ENCODE measurements at regions not wholly inside any gene's neighbourhood (a gene's known extent, or its start where the extent isn't known, plus 50 kb on each side); places are given as distances from the start of the nearest gene placed in this dataset.
"Not testable (repeated sequence)": the region's sequence is repeated elsewhere in the genome, so short reads cannot be mapped to it uniquely, and the experiment has no call there.

DNA sequence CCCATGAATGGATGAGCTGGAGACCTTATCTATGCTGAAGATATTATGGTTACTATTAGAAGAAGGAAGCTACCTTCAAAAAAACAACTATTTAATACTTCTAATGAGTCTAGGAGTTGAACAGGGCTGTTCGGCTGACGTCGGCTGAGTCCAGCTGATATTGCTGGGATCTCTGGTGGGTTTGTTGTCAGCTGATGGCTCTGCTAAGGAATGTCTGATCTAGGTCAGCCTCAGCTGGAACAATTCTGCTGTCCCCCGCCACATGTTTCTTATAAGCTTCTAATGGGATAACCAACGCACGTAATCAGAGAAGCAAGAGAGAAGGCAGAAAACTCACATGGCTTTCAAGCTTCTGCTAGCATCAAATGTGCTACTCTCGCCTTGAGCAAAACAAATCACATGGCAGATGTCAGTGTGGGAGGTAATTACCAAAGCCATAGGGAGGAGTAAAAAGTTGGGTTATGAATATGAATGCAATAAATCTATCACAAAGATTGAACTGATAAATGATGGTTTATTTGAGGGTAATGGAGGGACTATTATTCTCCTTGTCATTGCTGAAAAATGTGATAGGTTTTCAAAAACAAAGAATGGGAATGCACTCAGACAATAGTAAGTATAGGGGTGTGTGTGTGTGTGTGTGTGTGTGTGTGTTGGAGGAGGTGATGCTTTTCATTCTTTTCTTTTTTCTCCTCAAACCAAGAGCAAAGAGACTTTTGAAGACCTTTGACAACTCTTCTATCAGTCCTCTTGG is 71.5 kb downstream of the BTBD3 start:
- Histone ChIP-seq H3K9ac (ENCODE audit: low read length in 5 of 5) (no peak overlapping the region), H3K4me1 (ENCODE audit: control insufficient read depth in 5 of 5, insufficient read depth in 5 of 5, low read length in 5 of 5) (peaks cover 0 to 4% (median 0%) of the 10 kb centered on the region in 5 donors), H3K4me3 (ENCODE audit: low read depth in 1 of 5, low read length in 5 of 5) (no peak overlapping the region), H3K36me3 (ENCODE audit: control insufficient read depth in 5 of 5, insufficient read depth in 5 of 5, low read length in 5 of 5) (no peaks in the 10 kb centered on the region), H3K27me3 (ENCODE audit: control insufficient read depth in 5 of 5, insufficient read depth in 4 of 5, low read length in 5 of 5) (peaks cover 0 to 2% (median 0%) of the 10 kb centered on the region in 5 donors), H3K27ac (ENCODE audit: low read depth, low read length) (no peak overlapping the region), H3K9me3 (ENCODE audit: control insufficient read depth in 5 of 5, low read length in 5 of 5) (no peaks in the 10 kb centered on the region)

DNA sequence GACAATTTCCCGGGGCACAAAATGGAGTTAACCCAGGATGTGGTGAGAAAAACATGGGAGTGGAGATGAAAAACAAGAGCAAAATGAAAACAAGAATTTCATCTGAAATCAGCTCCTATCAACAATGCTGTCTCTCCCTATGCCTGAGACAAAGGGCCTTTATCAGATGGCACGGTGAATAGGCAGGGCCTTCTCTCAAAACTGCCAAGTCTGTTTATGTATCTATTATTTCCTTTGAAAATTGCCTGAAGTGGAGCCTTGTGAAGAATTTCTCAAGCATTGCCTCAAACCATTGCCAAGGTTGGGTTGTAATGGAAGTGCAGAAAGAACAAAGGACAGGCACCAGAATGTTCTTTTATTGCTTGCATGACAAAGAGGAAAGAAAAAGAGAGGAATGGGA is 74.7 kb downstream of the BTBD3 start:
- Histone ChIP-seq H3K9me3 (ENCODE audit: control insufficient read depth in 5 of 5, low read length in 5 of 5) (no peaks in the 10 kb centered on the region), H3K27ac (ENCODE audit: low read depth, low read length) (no peak overlapping the region), H3K4me1 (ENCODE audit: control insufficient read depth in 5 of 5, insufficient read depth in 5 of 5, low read length in 5 of 5) (peaks cover 0 to 5% (median 0%) of the 10 kb centered on the region in 5 donors), H3K27me3 (ENCODE audit: control insufficient read depth in 5 of 5, insufficient read depth in 4 of 5, low read length in 5 of 5) (peaks cover 0 to 2% (median 0%) of the 10 kb centered on the region in 5 donors), H3K9ac (ENCODE audit: low read length in 5 of 5) (no peak overlapping the region), H3K4me3 (ENCODE audit: low read depth in 1 of 5, low read length in 5 of 5) (no peak overlapping the region), H3K36me3 (ENCODE audit: control insufficient read depth in 5 of 5, insufficient read depth in 5 of 5, low read length in 5 of 5) (no peaks in the 10 kb centered on the region)

- Histone ChIP-seq H3K36me3 (ENCODE audit: control insufficient read depth in 5 of 5, insufficient read depth in 5 of 5, low read length in 5 of 5) (no peaks in the 10 kb centered on the region), H3K27me3 (ENCODE audit: control insufficient read depth in 5 of 5, insufficient read depth in 4 of 5, low read length in 5 of 5) (peaks cover 0 to under 1% (median 0%) of the 10 kb centered on the region in 5 donors), H3K9me3 (ENCODE audit: control insufficient read depth in 5 of 5, low read length in 5 of 5) (no peaks in the 10 kb centered on the region), H3K4me3 (ENCODE audit: low read depth in 1 of 5, low read length in 5 of 5) (no peak overlapping the region), H3K9ac (ENCODE audit: low read length in 5 of 5) (no peak overlapping the region), H3K4me1 (ENCODE audit: control insufficient read depth in 5 of 5, insufficient read depth in 5 of 5, low read length in 5 of 5) (peaks cover 0 to 5% (median 0%) of the 10 kb centered on the region in 5 donors), H3K27ac (ENCODE audit: low read depth, low read length) (no peak overlapping the region)
These were observed 76.3 kb downstream of the BTBD3 start for GRCh38 chr20:11993886-11994461.

DNA sequence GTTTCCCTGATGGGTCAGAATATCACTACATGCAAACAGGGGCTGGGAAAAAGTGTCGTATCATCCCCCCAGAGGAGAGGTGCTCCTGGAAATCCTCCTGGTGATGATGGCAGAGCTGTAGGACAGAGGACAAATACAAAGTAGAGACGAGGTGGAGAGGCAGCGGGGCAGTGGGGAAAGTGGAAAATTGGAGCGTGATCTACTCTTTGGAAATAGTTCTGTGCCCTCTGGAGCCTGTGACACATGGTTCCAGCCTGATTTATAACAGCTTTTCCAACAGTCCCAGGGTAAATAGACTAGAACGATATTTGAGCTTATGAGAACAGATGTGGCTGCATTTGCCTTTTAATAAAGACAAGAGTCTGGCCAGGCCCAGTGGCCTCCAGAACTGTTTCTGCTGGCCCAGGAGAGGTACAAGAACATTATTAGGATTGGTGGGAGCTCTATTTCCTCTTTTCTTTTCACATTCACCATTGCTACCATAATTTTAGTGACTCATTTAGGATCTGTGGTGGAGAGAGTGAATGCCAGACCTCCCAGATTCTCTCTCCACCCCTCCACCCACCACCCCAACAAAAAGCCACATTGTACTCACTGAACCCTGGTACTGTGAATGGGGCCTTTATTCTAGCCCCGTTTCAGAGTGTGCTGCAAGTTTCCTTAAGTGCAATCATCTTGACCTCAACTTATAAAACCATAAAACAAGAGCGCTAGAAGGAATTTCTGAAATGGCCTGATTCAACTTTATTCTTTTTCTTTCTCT is 78.3 kb downstream of the BTBD3 start:
- Histone ChIP-seq H3K4me1 (ENCODE audit: control insufficient read depth in 5 of 5, insufficient read depth in 5 of 5, low read length in 5 of 5) (peaks cover 0 to 5% (median 0%) of the 10 kb centered on the region in 5 donors), H3K9ac (ENCODE audit: low read length in 5 of 5) (no peak overlapping the region), H3K27me3 (ENCODE audit: control insufficient read depth in 5 of 5, insufficient read depth in 4 of 5, low read length in 5 of 5) (no peaks in the 10 kb centered on the region), H3K36me3 (ENCODE audit: control insufficient read depth in 5 of 5, insufficient read depth in 5 of 5, low read length in 5 of 5) (no peaks in the 10 kb centered on the region), H3K27ac (ENCODE audit: low read depth, low read length) (no peak overlapping the region), H3K9me3 (ENCODE audit: control insufficient read depth in 5 of 5, low read length in 5 of 5) (no peaks in the 10 kb centered on the region), H3K4me3 (ENCODE audit: low read depth in 1 of 5, low read length in 5 of 5) (no peak overlapping the region)

DNA sequence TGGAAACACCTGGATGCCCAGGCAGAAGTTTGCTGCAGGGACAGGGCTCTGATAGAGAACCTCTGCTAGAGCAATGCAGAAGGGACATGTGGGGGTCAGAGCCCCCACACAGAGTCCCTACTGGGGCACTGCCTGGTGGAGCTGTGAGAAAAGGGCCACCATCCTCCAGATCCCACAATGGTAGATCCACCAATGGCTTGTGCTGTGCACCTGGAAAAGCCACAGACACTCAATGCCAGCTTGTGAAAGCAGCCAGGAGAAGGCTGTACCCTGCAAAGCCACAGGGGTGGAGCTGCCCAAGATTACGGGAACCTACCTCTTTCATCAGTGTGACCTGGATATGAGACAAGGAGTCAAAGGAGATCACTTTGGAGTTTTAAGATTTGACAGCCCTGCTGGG is 87.1 kb downstream of the BTBD3 start:
- H3K27me3 ChIP-seq (ENCODE audit: control insufficient read depth in 5 of 5, insufficient read depth in 4 of 5, low read length in 5 of 5); H3K27ac ChIP-seq (ENCODE audit: low read depth, low read length); H3K36me3 ChIP-seq (ENCODE audit: control insufficient read depth in 5 of 5, insufficient read depth in 5 of 5, low read length in 5 of 5); H3K4me3 ChIP-seq (ENCODE audit: low read depth in 1 of 5, low read length in 5 of 5); H3K9ac ChIP-seq (ENCODE audit: low read length in 5 of 5); H3K9me3 ChIP-seq (ENCODE audit: control insufficient read depth in 5 of 5, low read length in 5 of 5); H3K4me1 ChIP-seq (ENCODE audit: control insufficient read depth in 5 of 5, insufficient read depth in 5 of 5, low read length in 5 of 5): not testable (repeated sequence)

- no peak overlapping the region for H3K9ac ChIP-seq (ENCODE audit: low read length in 5 of 5)
- H3K4me3 ChIP-seq (ENCODE audit: low read depth in 1 of 5, low read length in 5 of 5) = no peak overlapping the region
- no peaks in the 10 kb centered on the region for H3K9me3 ChIP-seq (ENCODE audit: control insufficient read depth in 5 of 5, low read length in 5 of 5)
- H3K4me1 ChIP-seq (ENCODE audit: control insufficient read depth in 5 of 5, insufficient read depth in 5 of 5, low read length in 5 of 5) = peaks cover 0 to 17% (median 0%) of the 10 kb centered on the region in 5 donors
- H3K27ac ChIP-seq (ENCODE audit: low read depth, low read length) = no peak overlapping the region
- H3K27me3 ChIP-seq (ENCODE audit: control insufficient read depth in 5 of 5, insufficient read depth in 4 of 5, low read length in 5 of 5) = no peaks in the 10 kb centered on the region
- no peaks in the 10 kb centered on the region for H3K36me3 ChIP-seq (ENCODE audit: control insufficient read depth in 5 of 5, insufficient read depth in 5 of 5, low read length in 5 of 5)
These were observed 94.8 kb downstream of the BTBD3 start for GRCh38 chr20:12012241-12013222.

- no peaks in the 10 kb centered on the region for H3K9me3 ChIP-seq (ENCODE audit: control insufficient read depth in 5 of 5, low read length in 5 of 5)
- peaks cover 0 to 21% (median 0%) of the 10 kb centered on the region in 5 donors for H3K4me1 ChIP-seq (ENCODE audit: control insufficient read depth in 5 of 5, insufficient read depth in 5 of 5, low read length in 5 of 5)
- no peak overlapping the region for H3K27ac ChIP-seq (ENCODE audit: low read depth, low read length)
- no peak overlapping the region for H3K9ac ChIP-seq (ENCODE audit: low read length in 5 of 5)
- H3K4me3 ChIP-seq (ENCODE audit: low read depth in 1 of 5, low read length in 5 of 5) = no peak overlapping the region
- no peaks in the 10 kb centered on the region for H3K27me3 ChIP-seq (ENCODE audit: control insufficient read depth in 5 of 5, insufficient read depth in 4 of 5, low read length in 5 of 5)
- H3K36me3 ChIP-seq (ENCODE audit: control insufficient read depth in 5 of 5, insufficient read depth in 5 of 5, low read length in 5 of 5) = no peaks in the 10 kb centered on the region
These were observed 96.6 kb downstream of the BTBD3 start for GRCh38 chr20:12014276-12014675.

DNA sequence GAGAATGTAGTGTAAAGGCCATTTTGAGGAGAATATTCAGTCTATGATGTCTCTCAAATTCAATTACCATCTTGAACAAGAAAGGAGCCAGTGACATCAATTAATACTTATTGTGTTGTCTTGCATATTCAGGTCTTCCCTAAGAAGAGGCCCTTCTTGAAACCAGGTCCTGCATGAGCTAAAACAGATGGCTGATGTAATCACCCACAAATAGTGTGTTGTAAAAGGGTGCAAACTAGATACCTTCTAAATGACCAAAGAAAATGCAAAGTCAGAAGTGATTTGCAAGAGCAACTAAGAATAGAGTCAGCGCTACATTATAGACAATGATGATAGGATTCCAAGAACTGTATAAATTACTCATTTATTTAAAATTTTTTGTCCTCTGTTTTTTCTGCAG is 97.0 kb downstream of the BTBD3 start:
- H3K27ac ChIP-seq (ENCODE audit: low read depth, low read length) = no peak overlapping the region
- peaks cover 0 to 21% (median 0%) of the 10 kb centered on the region in 5 donors for H3K4me1 ChIP-seq (ENCODE audit: control insufficient read depth in 5 of 5, insufficient read depth in 5 of 5, low read length in 5 of 5)
- no peaks in the 10 kb centered on the region for H3K36me3 ChIP-seq (ENCODE audit: control insufficient read depth in 5 of 5, insufficient read depth in 5 of 5, low read length in 5 of 5)
- H3K27me3 ChIP-seq (ENCODE audit: control insufficient read depth in 5 of 5, insufficient read depth in 4 of 5, low read length in 5 of 5) = no peaks in the 10 kb centered on the region
- no peak overlapping the region for H3K9ac ChIP-seq (ENCODE audit: low read length in 5 of 5)
- H3K4me3 ChIP-seq (ENCODE audit: low read depth in 1 of 5, low read length in 5 of 5) = no peak overlapping the region
- no peaks in the 10 kb centered on the region for H3K9me3 ChIP-seq (ENCODE audit: control insufficient read depth in 5 of 5, low read length in 5 of 5)

DNA sequence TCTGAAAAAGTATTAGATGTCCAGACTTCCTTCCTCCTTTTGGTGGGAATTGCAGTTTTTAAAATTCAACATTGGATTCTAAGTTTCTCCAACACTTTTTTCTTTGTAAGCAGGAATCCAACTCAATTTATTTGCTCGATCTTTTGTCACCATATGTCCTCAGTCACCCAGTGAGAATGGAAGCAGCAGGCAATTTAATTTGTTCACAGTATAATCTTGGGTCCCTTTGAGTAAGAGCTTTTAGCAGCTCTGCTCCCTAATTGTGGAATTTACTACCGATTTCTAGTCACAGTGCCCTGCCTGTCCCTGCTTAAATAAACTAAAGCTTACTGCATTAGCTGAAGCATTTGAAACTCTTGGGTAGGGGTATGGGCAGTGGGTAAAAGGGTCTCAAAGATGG is 98.6 kb downstream of the BTBD3 start:
- H3K36me3 ChIP-seq (ENCODE audit: control insufficient read depth in 5 of 5, insufficient read depth in 5 of 5, low read length in 5 of 5) = no peaks in the 10 kb centered on the region
- H3K4me3 ChIP-seq (ENCODE audit: low read depth in 1 of 5, low read length in 5 of 5) = no peak overlapping the region
- no peak overlapping the region for H3K27ac ChIP-seq (ENCODE audit: low read depth, low read length)
- no peaks in the 10 kb centered on the region for H3K9me3 ChIP-seq (ENCODE audit: control insufficient read depth in 5 of 5, low read length in 5 of 5)
- no peaks in the 10 kb centered on the region for H3K27me3 ChIP-seq (ENCODE audit: control insufficient read depth in 5 of 5, insufficient read depth in 4 of 5, low read length in 5 of 5)
- H3K4me1 ChIP-seq (ENCODE audit: control insufficient read depth in 5 of 5, insufficient read depth in 5 of 5, low read length in 5 of 5) = peaks cover 0 to 27% (median 0%) of the 10 kb centered on the region in 5 donors
- H3K9ac ChIP-seq (ENCODE audit: low read length in 5 of 5) = no peak overlapping the region

Data from subcutaneous abdominal adipose tissue (tissue), 5 donors.